ENCODE measurements at regions not wholly inside any gene's neighbourhood (a gene's known extent, or its start where the extent isn't known, plus 50 kb on each side); places are given as distances from the start of the nearest gene placed in this dataset.

GRCh38 chr6:131383421-131384411 lies 189.3 kb upstream of the ARG1 start:
- no peak for FAIRE-seq

- FAIRE-seq, result no peak
Measured at GRCh38 chr6:131387562-131388447, 185.2 kb upstream of the ARG1 start.

- FAIRE-seq, result no peak
Measured at GRCh38 chr6:131390322-131390721, 182.7 kb upstream of the ARG1 start.

DNA sequence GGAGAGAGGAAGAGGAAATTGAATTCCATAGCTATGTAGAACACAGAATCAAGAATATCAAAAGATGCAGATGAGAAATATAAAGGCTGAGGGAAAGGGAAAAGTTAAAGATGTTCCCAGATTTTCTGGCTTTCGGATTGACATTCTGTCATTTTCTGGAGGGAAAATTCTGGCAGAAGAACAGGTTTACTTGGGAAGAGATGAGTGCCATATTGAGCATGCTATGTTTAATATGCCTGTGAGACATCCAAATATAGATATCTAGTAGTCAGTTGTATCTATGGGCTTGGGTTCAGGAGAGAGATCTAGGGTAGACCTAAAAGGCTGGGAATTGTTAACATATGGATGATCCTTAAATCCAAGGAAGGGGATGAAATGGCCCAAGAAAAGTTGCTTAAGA lies 181.9 kb upstream of the ARG1 start:
- no peak for FAIRE-seq

GRCh38 chr6:131393433-131393832 lies 179.6 kb upstream of the ARG1 start:
- no peak for FAIRE-seq

GRCh38 chr6:131394768-131395432 lies 178.1 kb upstream of the ARG1 start:
- FAIRE-seq, result no peak

DNA sequence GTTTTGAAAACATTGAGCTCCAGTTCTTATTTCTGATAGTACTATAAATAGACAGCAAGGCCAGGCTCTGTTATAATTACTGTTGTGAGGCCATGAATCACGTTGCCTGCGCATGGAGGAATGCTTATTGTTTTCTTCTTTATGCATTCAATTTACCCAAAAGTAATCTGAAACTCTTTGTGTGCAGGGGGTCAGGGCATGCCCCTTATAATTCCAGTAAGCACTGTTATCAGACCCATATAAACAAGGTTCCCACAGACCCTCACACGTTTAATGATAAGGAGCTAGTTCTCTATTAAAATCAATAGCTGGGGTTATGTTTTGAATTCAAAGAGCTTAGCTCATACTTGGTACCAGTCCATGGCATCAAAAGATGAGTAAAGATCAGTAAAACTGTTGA lies 174.8 kb upstream of the ARG1 start:
- no peak for FAIRE-seq

DNA sequence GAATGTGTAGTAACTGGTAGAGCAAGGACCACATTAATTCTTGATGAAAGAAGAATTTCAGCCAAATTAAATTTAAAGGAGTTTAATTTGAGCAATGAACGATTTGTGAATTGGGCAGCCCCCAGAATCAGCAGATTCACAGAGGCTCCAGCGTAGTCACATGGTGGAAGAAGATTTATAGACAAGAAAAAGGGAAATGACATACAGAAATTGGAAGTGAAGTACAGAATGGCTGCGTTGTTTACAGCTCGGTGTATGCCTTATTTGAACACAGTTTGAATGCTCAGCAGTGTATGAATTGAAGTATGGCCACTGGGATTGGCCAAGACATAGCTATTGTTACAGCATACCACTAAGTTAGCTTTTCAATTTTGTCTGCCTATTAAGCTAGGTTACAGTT lies 173.6 kb upstream of the ARG1 start:
- no peak for FAIRE-seq

- FAIRE-seq, result no peak
Measured at GRCh38 chr6:131400054-131400778, 172.8 kb upstream of the ARG1 start.

DNA sequence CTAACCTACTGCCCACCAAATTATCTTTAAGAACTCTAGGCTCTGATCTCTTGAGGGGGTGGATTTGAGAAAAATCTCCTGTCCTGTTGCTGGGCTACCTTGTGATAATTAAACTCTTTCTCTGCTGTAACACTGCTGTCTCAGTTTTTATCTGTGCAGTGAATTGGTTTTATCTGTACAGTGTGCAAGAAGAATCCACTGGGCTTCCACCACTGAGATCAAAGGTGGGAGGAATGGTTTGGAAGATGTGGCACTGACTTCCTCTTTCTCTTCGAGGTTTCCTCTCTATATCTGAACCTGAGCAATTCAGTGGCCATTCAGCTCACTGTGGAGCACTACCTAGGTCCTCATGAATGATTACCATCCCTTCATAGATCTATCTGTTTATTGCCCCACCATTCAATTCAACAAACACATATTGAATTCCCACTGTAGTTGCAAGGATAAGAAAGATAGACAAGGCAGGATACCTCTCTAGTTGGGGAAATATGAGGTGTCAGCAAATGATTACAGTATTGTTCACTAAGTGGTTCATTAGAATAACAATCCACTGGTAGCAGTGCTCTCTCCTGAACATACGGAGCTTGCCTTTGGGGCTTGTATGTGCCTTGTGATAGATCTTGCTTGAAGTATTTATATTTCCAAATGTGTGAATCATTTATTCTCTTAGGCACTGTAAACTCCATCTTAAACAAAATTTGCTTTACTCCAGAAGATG lies 172.1 kb upstream of the ARG1 start:
- FAIRE-seq, result no peak

- FAIRE-seq, result no peak
Measured at GRCh38 chr6:131408811-131409210, 164.2 kb upstream of the ARG1 start.

DNA sequence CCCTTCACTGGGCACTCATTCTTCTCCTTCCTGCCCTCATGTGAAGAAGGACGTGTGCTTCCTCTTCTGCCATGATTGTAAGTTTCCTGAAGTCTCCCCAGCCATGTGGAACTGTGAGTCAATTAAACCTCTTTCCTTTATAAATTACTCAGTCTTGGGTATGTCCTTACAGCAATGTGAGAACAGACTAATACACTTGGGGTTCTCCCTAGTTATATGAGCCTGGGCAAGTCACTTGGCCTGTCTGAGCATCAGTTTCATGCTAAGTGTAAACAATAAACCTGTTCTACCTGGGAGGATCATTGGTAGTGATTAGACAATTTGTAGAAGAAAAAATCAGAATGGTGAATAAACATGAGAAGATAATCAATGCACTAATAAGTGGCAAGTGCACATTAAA lies 162.2 kb upstream of the ARG1 start:
- no peak for FAIRE-seq

DNA sequence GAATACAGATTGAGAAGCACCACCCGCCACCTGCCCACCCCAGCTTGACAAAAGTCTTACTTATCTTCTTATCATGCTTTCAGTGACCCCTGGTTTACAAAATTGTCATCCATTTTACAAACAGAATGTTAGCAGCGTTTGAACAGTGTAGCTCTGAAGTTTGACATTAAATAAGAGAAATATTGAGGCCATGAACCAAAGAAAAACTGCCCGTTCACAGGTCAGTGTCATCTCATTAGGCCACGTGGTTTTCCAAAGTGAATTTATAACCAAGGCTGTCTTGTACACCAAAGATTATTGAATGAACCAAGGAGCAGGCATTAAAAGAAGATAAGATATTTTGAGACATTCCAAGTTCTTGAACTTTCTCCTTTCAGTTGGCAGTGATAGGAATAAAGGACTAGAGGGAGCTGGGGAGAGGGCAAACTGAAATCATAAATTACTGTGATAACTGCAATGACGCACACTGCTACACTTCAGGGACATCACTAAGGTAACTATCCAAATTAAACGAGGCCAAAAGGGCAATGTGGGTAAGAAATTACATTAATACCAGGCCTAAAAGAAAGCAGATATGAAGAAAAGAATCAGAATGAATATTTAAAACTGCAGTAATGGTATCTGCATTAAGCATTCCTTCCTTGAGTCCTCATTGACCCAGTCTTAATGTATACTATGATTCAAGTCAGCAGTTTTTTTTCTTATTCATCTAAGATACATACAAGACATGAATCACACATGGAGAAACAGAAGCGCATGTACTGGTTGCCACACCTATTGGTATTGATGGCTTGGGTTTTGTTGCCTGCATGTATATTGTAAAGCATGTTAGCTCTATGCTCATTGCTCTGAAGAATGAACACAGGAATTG lies 159.8 kb upstream of the ARG1 start:
- no peak for FAIRE-seq

GRCh38 chr6:131413831-131414191 lies 159.2 kb upstream of the ARG1 start:
- FAIRE-seq, result no peak

DNA sequence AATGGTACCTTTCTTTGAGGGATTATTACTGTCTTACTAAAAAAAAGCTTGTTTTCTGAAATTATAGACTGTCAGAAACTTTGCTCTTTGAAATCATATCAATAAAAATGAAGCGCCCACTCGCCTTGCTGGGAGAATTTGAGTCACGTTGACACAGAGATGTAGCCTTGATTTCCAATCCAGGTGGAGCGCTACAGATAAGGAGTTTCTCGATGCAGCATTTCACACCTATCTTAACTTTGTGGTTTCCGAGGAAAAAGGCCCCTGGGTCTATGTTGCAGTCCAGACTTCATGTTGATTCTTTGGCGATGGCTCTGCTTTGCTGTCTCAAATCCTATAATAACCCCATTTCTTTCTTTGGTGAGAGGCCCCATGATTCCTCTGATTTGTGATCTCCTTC lies 158.1 kb upstream of the ARG1 start:
- no peak for FAIRE-seq

DNA sequence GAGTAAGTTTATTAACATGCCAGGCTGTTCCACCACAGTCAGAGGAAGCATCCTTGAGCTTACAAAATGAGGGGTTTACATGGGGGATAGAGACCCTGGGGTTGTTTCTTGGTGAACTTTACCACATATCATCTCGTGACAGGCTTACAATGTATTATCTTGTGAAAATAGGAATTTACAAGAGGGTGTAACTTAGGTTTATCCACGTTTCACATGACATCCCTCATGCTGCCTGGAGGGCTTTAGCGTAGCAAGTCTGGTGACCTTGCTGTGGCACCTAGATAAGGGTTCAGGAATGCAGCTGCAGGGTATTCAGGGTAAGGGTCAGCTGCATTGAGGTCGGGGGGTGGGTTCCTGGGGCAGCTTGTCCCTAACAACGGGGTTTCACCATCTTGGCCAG lies 154.6 kb upstream of the ARG1 start:
- FAIRE-seq, result no peak

- FAIRE-seq, result no peak
Measured at GRCh38 chr6:131419702-131420101, 153.3 kb upstream of the ARG1 start.

- FAIRE-seq, result no peak
Measured at GRCh38 chr6:131424016-131424415, 149.0 kb upstream of the ARG1 start.

GRCh38 chr6:131424475-131424874 lies 148.6 kb upstream of the ARG1 start:
- FAIRE-seq, result no peak

- FAIRE-seq, result no peak
Measured at GRCh38 chr6:131427434-131428058, 145.5 kb upstream of the ARG1 start.

Measured in islet of Langerhans (tissue), 1 donor.